ENCODE measurements at regions not wholly inside any gene's neighbourhood (a gene's known extent, or its start where the extent isn't known, plus 50 kb on each side); places are given as distances from the start of the nearest gene placed in this dataset.

GRCh38 chr18:39991696-39992265 is 1963.3 kb upstream of the PIK3C3 start:
- no peak for DNase-seq (ENCODE audit: low spot score)

DNA sequence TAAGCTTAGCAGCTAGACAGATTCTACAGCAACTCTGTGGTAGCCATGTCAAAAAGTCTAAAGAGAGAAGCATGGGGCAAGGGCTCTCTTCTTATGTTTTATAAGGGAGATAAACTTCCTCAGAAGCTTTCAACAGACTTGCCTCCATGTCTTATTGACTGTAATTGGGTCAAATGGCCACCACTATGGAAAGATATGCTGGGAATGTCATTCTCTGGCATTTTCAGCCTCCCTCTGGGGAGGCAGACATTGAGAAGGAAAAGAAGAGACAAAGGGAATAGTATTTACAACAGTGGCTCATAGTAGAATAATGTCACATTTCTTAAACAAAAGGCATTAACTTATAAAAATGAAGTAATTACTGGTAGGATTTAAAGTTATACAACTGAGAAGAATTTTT is 1964.5 kb upstream of the PIK3C3 start:
- no peak for DNase-seq (ENCODE audit: low spot score)

- no peak for DNase-seq (ENCODE audit: low spot score)
These were observed 1978.3 kb upstream of the PIK3C3 start for GRCh38 chr18:39976771-39977170.

- no peak for DNase-seq (ENCODE audit: low spot score)
These were observed 1982.5 kb upstream of the PIK3C3 start for GRCh38 chr18:39972521-39972920.

GRCh38 chr18:39969803-39970494 is 1985.1 kb upstream of the PIK3C3 start:
- DNase-seq (ENCODE audit: low spot score) = no peak

DNA sequence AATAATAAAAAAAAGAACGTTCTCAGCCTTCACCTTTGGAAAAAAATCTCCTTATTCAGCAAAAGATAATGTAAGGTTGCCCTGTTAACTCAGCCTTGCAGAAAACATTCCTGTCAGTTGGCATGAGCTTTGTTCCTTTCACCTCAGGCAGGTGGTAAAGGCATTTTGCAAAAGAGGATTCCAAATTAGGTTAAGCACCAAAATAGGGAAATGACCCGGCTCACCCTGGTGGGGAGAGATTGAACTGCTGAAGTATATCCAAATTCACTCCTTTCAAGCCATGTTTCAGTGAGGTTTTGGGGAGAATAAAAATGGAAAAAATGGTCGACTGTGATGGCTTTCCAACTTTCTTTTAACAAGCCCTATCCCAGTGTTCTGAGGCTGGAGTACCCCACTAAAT is 1988.8 kb upstream of the PIK3C3 start:
- no peak for DNase-seq (ENCODE audit: low spot score)

DNA sequence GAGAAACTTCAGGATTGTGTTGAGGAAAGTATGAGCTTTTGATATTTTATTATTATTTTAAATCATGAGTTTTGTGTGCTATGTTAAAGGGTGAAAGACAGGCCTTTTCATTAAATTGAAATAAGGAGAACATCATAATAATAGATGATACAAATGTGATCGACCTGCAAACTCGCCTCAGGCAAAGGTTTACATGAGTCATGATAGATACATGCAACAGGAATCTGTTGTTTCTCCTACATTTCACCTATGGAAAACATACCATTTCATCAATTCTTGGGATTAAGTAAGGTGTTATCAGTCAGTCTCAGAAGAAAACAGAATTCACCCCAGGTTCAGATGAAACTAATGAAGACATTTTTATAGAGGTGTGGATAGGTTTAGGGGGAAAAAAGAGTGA is 1992.5 kb upstream of the PIK3C3 start:
- DNase-seq (ENCODE audit: low spot score) = no peak

GRCh38 chr18:39960550-39960949 is 1994.5 kb upstream of the PIK3C3 start:
- no peak for DNase-seq (ENCODE audit: low spot score)

DNA sequence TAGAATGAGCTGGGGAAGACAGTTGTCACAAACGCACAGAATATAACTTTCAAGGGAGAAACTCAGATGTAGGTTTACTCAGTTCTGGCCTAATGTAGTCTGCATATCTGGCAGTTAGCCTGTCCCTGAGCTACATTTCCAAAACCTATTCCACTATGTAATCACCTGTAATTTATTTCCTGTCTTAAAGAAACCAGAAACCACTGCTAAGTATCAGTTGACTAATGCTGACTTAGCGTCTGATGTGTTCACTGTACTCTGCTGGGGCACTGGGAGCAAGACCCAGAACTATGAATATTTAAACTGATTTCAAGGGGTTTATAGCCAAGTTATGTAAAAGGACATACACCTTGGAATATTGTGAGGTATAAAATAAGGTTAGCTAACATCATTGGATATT is 1995.2 kb upstream of the PIK3C3 start:
- no peak for DNase-seq (ENCODE audit: low spot score)

GRCh38 chr18:39958876-39959275 is 1996.2 kb upstream of the PIK3C3 start:
- no peak for DNase-seq (ENCODE audit: low spot score)

GRCh38 chr18:39952816-39953215 is 2002.2 kb upstream of the PIK3C3 start:
- no peak for DNase-seq (ENCODE audit: low spot score)

DNA sequence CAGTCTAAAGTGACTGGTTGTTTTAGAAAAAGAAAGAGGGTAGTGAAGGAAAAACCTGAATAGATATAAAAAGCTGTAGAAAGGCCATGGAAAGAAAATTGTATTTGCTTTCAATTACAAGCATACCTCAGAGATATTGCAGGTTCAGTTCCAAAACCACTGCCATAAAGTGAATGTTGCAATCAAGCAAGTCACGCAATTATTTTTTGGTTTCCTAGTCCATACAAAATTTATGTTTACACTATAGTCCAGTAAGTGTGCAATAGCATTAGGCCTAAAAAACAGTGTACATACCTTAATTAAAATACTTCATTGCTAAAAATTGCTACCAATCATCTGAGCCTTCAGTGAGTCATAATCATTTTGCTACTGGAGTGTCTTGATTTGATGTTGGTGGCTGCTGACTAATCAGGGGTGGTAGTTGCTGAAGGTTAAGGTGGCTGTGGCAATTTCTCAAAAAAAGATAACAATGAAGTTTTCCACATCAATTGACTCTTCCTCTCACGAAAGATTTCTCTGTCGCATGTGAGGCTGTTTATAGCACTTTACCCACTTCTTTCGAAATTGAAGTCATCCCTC is 2003.8 kb upstream of the PIK3C3 start:
- no peak for DNase-seq (ENCODE audit: low spot score)

DNA sequence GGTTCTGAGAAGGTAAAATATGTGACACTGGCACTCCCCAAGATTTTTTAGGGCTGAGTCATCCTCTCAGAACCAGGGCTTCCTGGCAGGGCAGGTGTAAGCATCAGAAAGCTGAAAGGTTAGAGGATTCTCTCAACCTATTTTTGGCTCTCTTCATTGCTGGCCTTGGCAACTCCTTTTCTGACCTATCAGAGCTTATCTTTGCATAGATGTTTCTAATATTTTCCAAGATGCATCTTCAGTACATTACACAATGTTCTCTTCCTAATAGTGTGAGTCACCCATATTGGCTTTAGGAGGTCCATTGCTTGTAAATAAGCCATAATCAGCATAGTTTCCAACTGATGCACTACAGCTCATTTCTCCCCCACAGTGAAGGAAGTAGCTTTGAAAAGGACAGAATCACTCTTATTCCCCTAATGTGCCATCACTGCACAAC is 2008.4 kb upstream of the PIK3C3 start:
- no peak for DNase-seq (ENCODE audit: low spot score)

DNA sequence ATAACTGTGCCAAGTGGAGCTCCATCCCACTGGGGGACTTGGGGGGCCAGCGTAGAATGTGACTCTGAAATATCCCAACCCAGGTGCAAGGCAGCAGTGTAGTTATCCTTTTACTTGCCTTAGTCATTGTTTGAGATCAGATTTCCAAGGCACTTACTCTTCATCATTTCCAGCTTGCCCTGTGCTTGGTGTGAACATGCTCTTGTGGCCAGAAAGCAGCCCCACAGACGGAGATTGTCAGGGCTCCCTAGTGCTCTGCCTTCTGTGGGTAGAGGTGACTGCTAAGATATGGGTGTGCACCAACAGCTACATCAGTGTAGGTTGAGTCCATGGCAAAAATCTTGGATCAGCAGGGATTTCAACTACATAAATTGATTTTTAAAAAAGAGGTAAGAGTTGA is 2010.0 kb upstream of the PIK3C3 start:
- no peak for DNase-seq (ENCODE audit: low spot score)

- no peak for DNase-seq (ENCODE audit: low spot score)
These were observed 2012.3 kb upstream of the PIK3C3 start for GRCh38 chr18:39942702-39943101.

GRCh38 chr18:39938676-39939608 is 2016.1 kb upstream of the PIK3C3 start:
- DNase-seq (ENCODE audit: low spot score) = no peak

GRCh38 chr18:39935598-39935997 is 2019.4 kb upstream of the PIK3C3 start:
- no peak for DNase-seq (ENCODE audit: low spot score)

GRCh38 chr18:39918847-39919246 is 2036.2 kb upstream of the PIK3C3 start:
- no peak for DNase-seq (ENCODE audit: low spot score)

DNA sequence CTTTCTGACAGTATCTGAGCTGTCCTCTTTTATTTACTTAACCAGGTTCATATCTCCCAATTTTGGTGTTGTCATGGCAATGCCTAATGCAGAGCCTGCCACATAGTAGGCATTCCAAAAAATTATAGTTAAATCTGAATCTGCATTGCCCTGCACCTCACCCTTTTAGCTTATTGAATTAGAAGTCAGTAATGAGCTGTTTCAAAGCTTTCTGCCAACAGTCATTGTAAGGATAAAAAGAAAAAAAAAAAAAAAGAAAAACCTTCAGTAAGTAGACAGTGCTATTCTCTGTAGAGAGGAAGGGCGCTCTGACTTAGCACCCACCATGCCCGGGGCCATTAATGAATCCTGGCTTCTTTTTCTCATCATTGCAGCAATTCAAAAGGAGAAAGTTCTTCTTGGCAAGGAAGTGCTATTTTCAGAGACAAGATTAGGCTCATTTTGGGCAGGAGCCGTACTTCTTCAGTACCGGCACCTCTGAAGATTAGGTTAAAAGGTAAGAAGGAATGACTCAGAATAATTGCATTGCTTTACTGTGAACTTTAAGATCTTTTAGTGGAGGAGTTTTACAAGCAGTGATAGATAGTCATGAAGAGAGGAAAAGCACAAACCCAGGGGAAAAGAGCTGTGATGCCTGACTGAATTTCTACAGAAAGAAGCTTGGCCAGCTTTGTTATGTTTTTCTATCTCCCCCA is 2041.2 kb upstream of the PIK3C3 start:
- DNase-seq (ENCODE audit: low spot score) = no peak

DNA sequence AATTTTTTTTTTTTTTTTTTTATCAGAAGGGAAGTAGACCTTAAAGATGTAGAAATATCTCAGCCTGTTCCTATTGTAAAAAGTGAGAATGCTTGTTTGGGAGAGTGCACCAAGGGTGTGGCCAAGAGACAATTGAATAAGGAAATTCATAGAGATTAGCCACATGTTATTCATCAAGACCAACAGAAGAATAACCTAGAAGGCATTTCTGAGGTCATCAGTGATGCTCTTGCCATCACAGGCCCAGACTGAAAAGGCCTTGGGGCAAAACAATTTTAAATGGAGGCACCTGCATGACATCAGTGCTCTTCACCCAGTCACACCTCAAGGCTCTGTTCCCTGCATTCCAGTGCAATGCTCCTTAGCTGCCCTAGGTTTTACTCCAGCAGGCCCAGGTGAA is 2043.3 kb upstream of the PIK3C3 start:
- no peak for DNase-seq (ENCODE audit: low spot score)

DNA sequence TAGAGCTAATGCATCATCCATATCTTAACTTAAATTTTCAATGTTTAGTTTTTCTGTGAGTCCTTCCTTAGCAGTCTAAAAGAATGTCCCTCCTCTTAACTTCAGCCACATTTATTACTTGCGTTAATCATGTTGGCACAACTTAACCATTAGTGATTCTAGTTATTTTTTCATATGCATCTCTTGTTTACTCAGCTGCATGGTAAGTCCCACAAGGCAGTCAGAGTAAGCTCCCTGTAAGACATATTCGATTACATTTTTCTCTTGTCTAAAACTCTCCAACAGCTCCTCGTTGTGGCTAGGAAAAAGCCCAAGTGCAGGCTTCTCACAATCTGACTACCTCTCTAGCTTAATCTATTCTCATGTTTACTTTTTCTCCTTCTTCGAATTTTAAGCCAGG is 2045.3 kb upstream of the PIK3C3 start:
- DNase-seq (ENCODE audit: low spot score) = no peak

DNA sequence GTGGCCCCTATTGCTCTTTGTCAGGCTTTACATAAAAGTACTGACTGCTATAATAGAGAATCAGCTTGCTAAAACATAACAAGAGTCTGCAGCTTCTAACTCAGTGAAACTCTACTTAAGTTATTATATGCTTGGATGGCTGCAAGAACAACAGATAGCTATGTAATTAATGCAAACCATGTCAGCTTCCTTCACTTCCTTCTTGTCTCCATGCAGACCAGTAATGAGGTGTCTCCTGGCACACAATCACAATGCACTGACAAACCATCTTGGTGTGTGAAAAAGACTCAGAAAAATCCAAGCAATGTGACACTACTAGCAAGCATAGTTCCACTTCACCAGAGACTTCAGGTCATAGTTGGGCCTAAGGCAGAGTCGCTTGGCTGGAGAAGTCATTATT is 2068.9 kb upstream of the PIK3C3 start:
- no peak for DNase-seq (ENCODE audit: low spot score)

Measured in CD4-positive, alpha-beta T cell treated with Interleukin-15 for 4 hours (primary cell).